GM12872 (cell line): ENCODE measurements at regions not wholly inside any gene's neighbourhood (a gene's known extent, or its start where the extent isn't known, plus 50 kb on each side); places are given as distances from the start of the nearest gene placed in this dataset.

Experiments
- CTCF ChIP-seq: IDR thresholded peaks from 3 replicates; pipeline ENCODE4 v1.5.1; 2011; ENCODE audit warnings: low read depth, mild to moderate bottlenecking, low read length, moderate library complexity; ENCODE audit not compliant: insufficient read depth

DNA sequence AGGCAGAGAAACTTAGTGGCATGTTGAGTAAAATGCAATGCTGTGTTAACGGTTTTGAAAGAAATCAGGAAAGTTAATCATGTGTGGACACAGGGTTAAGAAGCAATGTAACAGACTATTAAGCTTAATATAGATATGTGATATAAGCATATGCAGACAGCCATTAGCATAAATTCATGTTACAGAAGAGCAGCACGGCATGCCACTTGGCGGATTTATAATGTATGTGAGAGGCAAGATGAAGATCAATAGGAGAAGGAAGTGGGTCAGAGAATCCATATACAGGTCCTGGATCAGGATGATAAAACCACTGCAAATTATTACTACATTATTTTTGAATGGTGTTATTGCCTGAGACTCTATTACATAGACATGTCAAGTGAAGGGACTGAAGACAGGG is 694.3 kb downstream of the MCTP2 start:
- TF ChIP-seq CTCF = no peak

DNA sequence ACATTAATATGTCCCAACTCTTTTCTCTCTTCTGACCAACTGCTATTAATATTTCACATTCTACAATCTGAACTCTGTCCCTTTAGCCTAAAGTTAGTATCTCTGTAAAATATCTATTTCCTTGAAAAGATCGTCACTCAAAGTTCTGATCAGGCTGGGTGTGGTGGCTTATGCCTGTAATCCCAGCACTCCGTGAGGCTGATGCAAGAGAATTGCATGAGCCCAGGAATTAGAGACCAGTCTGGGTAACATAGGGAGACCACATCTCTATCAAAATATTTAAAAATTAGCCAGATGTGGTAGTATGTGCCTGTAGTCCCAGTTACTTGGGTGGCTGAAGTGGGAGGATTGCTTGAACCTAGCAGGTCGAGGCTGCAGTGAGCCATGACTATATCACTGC is 695.6 kb downstream of the MCTP2 start:
- TF ChIP-seq CTCF = no peak

- TF ChIP-seq CTCF = no peak
These were observed 697.9 kb downstream of the MCTP2 start for GRCh38 chr15:94929282-94929681.

DNA sequence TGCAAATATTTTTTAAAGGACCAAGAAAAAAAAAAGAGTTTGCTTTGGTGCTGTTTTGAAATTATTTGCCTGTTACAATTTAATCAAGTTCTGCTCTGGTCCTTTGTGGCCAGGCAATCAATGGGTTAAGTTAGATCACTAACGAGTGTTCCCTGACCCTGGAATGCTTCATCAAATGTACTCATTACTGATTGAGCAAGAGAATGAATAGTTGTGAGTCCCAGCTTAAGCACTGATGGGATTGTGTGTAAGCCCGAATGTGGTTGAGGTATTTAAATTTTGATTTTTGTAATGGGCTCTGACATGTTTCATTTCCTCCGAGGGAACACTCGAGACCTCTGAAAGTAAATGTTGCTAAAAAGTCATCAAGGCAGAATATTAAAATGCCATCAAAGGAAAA is 699.1 kb downstream of the MCTP2 start:
- no peak for TF ChIP-seq CTCF

DNA sequence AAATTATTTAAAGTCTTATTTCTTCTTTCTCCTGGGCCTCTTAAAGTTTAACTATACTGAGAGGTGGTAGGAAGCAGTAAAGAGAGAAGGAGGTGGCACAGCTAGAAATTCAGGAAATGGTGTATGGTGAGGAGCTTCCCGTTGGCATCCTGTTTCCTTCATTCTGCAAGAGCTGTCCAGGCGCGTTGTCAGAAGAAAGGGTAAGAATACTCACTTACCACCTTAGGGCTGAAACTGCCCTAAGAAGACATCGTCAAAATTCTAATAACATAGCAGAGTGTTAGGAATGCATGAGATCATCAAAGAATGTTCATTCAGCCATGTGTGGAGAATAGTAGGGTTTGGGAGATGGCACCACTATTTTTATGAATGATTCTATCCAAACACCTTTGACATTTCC is 699.6 kb downstream of the MCTP2 start:
- TF ChIP-seq CTCF = no peak

- TF ChIP-seq CTCF = no peak
These were observed 703.1 kb downstream of the MCTP2 start for GRCh38 chr15:94934440-94934839.

DNA sequence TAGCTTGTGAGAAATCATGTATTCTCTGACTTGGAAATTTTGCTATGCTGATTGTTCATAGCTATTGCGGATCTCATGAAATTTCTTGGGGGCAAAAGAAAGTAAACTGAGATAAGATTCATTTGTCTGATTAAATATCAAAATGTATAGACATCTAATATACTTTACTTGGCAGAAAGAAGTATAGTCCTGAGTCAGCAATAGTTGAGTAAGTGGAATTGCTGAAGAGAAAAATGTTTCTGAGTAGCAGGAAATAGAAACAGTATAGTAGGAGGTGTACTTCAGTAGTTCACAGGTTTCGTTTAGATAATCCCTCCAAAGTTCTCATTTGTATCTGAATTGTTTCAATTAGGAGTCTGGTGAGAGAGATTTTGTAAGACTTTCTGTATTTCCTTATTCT is 705.9 kb downstream of the MCTP2 start:
- TF ChIP-seq CTCF = no peak

DNA sequence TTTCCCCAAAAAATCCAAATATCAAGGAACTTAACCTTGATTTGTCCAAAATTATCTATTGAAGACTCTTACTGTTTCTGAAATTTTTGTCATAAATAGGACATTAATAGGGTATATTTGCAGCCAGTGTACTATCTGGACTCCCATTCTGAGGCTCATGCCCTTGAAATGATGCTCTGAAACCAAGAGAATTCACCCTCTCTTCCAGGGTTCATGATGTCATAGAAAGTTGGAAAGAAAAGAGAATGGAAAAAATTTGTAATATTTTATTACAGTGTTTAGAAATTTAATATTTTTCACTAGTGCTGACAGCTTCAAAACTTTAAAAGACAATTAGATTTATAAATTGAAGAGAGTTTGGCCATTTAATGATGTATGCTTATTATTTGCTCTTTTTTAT is 712.5 kb downstream of the MCTP2 start:
- no peak for TF ChIP-seq CTCF
